ENCODE measurements at regions not wholly inside any gene's neighbourhood (a gene's known extent, or its start where the extent isn't known, plus 50 kb on each side); places are given as distances from the start of the nearest gene placed in this dataset.

GRCh38 chr13:97125810-97126738, 96.1 kb upstream of the MBNL2 start:
- Histone ChIP-seq H3K9ac (ENCODE audit: control insufficient read depth, extremely low read depth, insufficient read depth, low read length) (peak overlapping the region; percentile 65), H3K4me3 (ENCODE audit: control insufficient read depth in 2 of 3, extremely low read depth in 1 of 3, insufficient read depth in 2 of 3, low read depth in 1 of 3, low read length in 3 of 3) (peak overlapping the region in 2 of 3 experiments; percentile 11 to 38), H3K9me3 (ENCODE audit: control insufficient read depth, low read depth, low read length) (no peaks in the 10 kb centered on the region), H3K27ac (ENCODE audit: control insufficient read depth, insufficient read depth, low read length) (peak overlapping the region; percentile 84), H4K20me1 (ENCODE audit: control insufficient read depth, extremely low read depth, insufficient read depth, low read length) (no peaks in the 10 kb centered on the region), H3K4me2 (ENCODE audit: control insufficient read depth, extremely low read depth, insufficient read depth, low read depth, low read length) (peak overlapping the region; percentile 83), H3K36me3 (ENCODE audit: control insufficient read depth in 2 of 2, extremely low read depth in 1 of 2, insufficient read depth in 2 of 2, low read length in 2 of 2) (no peaks in the 10 kb centered on the region), H3K79me2 (ENCODE audit: control insufficient read depth, insufficient read depth, low read length) (no peaks in the 10 kb centered on the region), H2AFZ (ENCODE audit: control insufficient read depth, low read length) (peak overlapping the region; percentile 21), H3K9me1 (ENCODE audit: control insufficient read depth, extremely low read depth, insufficient read depth, low read length) (no peaks in the 10 kb centered on the region), H3K4me1 (ENCODE audit: control insufficient read depth, extremely low read depth, insufficient read depth, low read length) (peaks cover 41% of the 10 kb centered on the region), H3K27me3 (ENCODE audit: control insufficient read depth, extremely low read depth, insufficient read depth, low read length) (no peaks in the 10 kb centered on the region)
- no peak for TF ChIP-seq CTCF (optimal IDR thresholded peaks at IDR 0.05 in 1 of 3, IDR thresholded peaks at IDR 0.05 in 1 of 3, conservative IDR thresholded peaks at IDR 0.05 in 1 of 3; ENCODE audit: extremely low read depth in 1 of 3, insufficient read depth in 2 of 3, low read length in 3 of 3)
- TF ChIP-seq EZH2 (IDR thresholded peaks at IDR 0.05; ENCODE audit: low read length) = no peak
- FAIRE-seq (peak; percentile 74), DNase-seq (ENCODE audit: low read depth, low spot score) (peak; percentile 85)
- dilution Hi-C loops (cut with MboI; ENCODE audit: extremely low pct_ligation_motif_present, low sequenced_read_pairs) = no loop called here

- no peak overlapping the region for H3K4me2 ChIP-seq (ENCODE audit: control insufficient read depth, extremely low read depth, insufficient read depth, low read depth, low read length)
- no peaks in the 10 kb centered on the region for H3K27me3 ChIP-seq (ENCODE audit: control insufficient read depth, extremely low read depth, insufficient read depth, low read length)
- no peak for TF ChIP-seq EZH2 (IDR thresholded peaks at IDR 0.05; ENCODE audit: low read length)
- TF ChIP-seq CTCF (optimal IDR thresholded peaks at IDR 0.05 in 1 of 3, IDR thresholded peaks at IDR 0.05 in 1 of 3, conservative IDR thresholded peaks at IDR 0.05 in 1 of 3; ENCODE audit: extremely low read depth in 1 of 3, insufficient read depth in 2 of 3, low read length in 3 of 3) = no peak
- peaks cover 24% of the 10 kb centered on the region for H3K4me1 ChIP-seq (ENCODE audit: control insufficient read depth, extremely low read depth, insufficient read depth, low read length)
- DNase-seq (ENCODE audit: low read depth, low spot score) (no peak), FAIRE-seq (no peak)
- H3K79me2 ChIP-seq (ENCODE audit: control insufficient read depth, insufficient read depth, low read length) = no peaks in the 10 kb centered on the region
- H3K4me3 ChIP-seq (ENCODE audit: control insufficient read depth in 2 of 3, extremely low read depth in 1 of 3, insufficient read depth in 2 of 3, low read depth in 1 of 3, low read length in 3 of 3) = no peak overlapping the region
- no peaks in the 10 kb centered on the region for H4K20me1 ChIP-seq (ENCODE audit: control insufficient read depth, extremely low read depth, insufficient read depth, low read length)
- no peaks in the 10 kb centered on the region for H3K36me3 ChIP-seq (ENCODE audit: control insufficient read depth in 2 of 2, extremely low read depth in 1 of 2, insufficient read depth in 2 of 2, low read length in 2 of 2)
- H2AFZ ChIP-seq (ENCODE audit: control insufficient read depth, low read length) = no peak overlapping the region
- no peaks in the 10 kb centered on the region for H3K9me1 ChIP-seq (ENCODE audit: control insufficient read depth, extremely low read depth, insufficient read depth, low read length)
- no peaks in the 10 kb centered on the region for H3K9me3 ChIP-seq (ENCODE audit: control insufficient read depth, low read depth, low read length)
- H3K9ac ChIP-seq (ENCODE audit: control insufficient read depth, extremely low read depth, insufficient read depth, low read length) = no peak overlapping the region
- no peak overlapping the region for H3K27ac ChIP-seq (ENCODE audit: control insufficient read depth, insufficient read depth, low read length)
- dilution Hi-C loops (cut with MboI; ENCODE audit: extremely low pct_ligation_motif_present, low sequenced_read_pairs) = no loop called here
Measured at GRCh38 chr13:97127842-97128241, 94.3 kb upstream of the MBNL2 start.

Data from keratinocyte (primary cell).